ENCODE measurements at regions not wholly inside any gene's neighbourhood (a gene's known extent, or its start where the extent isn't known, plus 50 kb on each side); places are given as distances from the start of the nearest gene placed in this dataset.
"Not testable (repeated sequence)": the region's sequence is repeated elsewhere in the genome, so short reads cannot be mapped to it uniquely, and the experiment has no call there.

DNA sequence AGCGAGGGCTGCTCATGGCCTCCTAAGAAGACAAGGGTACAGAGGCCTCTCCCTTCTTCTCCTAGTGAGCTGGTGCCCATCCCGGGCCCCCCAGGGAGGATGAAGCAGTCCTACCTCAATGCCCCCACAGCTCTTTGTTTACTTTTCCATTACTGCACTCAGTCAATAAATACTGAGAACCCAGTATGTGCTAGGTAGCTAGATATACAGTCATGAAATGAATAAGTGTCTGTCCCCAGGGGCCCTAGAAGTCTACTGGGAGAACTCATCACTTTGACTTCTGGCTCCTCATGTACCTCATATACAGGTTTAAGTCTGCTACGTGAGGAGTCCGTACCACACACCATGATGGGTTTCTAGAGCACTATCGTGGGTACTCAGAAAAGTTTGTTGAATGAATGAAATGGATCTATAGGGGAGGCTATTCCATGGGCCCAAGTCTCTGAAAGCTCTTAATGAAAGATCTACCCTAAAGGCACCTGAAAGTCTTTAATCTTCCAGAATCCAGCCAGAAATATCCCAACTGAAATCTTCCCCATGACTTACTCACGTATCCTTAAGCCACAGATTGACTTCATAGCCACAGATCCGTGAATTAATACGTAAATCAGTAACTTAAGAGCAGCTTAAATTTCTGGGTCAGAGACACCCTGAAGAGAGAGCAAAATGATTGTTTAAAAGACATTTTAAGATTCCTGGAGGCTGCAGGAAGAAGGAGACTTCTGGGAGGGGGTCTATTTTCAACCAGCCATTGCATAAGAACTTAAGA lies 51.6 kb upstream of the POMP start:
- no peak for DNase-seq

DNA sequence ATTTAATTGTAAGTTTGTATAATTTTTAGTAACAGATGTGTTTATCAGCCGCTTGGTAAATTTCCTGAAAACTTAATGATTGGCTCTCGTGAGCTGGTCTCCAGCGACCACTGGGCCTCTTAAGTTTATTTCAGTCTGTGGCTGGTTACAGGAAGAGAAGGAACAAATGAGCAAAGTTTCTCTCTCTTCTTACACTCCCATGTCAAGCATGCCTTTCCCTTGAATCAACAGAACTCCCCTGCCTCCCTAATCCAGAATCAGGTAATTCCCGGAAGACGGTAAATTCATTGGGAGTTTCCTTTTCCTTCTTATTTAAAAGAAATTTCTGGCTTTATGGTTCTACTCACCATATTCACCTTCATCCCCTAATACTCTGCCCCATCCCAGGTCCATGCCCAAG lies 52.5 kb upstream of the POMP start:
- DNase-seq: no peak

DNA sequence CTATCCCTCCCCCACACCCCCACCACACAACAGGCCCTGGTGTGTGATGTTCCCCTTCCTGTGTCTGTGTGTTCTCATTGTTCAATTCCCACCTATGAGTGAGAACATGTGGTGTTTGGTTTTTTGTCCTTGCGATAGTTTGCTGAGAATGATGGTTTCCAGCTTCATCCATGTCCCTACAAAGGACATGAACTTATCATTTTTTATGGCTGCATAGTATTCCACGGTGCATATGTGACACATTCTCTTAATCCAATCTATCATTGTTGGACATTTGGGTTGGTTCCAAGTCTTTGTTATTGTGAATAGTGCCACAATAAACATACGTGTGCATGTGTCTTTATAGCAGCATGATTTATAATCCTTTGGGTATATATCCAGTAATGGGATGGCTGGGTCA lies 53.8 kb upstream of the POMP start:
- not testable (repeated sequence) for DNase-seq

DNA sequence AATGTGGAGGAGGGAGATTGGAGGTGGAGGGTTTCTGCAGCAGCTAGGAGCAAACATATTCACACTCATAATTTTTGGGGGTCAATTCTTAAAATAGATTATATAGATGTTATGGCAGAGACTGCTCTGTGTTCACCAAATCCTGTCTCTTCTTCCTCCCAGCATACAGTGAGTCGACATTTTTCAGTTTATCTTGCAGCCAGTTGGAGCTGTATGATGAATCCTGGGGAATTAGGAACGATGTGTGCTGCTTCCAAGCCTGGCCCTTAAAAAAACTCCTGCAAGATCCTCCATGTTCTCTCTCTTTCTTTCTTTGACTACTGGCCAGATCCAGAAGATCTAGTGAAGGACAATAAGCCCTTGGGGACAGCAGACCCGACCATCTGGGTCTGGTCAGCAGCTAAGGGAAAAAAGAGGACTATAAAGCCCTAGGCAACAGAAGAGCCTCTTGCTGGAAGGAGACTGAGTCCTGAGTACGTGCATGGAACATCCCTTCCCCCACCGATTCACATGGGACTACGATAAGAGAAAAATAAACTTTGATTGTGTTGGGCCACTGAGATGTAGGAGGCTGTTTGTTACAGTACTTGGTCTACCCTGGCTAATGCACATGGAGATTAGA lies 55.8 kb upstream of the POMP start:
- DNase-seq: no peak

DNA sequence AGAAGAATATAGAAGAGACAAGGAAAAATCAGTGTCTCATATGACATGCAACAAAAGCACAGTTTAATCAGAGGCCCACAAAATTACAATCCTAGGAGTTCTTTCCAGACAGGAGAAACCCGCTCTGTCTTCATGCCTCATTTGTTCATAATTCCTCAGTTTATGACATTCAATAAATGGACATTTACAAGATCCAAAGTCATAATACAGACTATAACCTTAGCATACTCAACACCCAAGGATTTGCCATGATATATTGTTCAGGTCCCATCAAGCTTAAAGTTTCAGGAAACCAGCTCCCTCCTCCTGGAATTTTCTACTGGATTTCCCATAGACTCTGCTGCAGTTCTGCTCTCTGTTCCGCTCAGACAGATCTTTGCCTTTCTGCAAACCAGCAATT lies 56.4 kb upstream of the POMP start:
- no peak for DNase-seq

DNA sequence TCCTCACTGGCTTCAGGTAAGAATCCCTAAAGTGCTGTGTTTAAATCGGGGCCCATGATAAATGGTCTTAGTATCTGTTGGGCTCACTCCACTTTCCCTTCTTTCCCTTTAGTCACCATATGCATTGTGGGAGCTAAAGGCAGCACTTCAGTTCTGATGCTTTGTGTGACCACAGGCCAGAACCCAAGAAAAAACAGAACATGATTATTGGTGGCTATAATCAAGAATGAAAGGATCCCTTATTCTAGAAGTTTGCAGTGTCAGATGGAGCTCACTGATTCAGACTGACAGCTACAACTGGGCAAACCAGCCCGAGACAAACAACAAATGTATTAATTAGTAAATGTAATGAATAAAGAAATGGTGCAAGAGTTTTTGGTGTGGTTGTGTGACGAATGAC lies 57.3 kb upstream of the POMP start:
- no peak for DNase-seq

DNA sequence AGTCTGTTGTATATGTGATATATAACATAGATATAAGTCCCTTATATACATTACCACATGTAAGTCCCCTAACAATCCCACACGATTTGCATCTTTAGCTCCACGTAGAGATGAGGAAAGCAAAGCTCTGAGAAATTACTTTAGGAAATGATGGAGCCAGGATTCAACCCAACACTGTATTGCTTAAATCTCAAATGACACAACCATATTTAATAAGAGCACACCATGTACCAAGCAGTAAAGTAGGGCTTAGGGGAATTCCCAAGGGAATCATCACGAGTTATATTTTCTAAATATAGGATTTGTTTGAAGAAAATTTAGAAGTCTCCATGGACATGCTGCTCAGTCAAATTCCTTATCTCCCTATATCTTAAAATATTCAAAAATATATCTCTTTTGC lies 61.3 kb upstream of the POMP start:
- no peak for DNase-seq

DNA sequence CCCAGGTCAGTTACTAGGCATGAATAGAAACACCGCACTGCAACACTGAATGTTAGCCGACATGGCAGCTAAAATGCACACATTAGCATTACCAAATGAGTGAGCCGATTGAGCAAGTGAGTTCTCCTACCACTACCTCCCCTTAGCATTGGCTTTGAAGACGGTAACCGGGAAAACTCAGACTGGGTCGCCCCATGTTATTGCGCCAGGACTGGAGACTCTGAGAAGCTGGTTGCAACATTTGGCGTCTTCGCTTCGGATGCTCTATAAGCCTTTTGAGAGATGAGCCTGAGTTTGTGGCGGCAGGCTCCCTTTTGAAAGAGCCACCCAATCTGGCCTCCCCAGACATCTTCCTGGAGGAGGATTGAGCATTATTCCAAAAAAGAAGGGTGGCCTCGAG lies 68.5 kb upstream of the POMP start:
- DNase-seq: no peak

DNA sequence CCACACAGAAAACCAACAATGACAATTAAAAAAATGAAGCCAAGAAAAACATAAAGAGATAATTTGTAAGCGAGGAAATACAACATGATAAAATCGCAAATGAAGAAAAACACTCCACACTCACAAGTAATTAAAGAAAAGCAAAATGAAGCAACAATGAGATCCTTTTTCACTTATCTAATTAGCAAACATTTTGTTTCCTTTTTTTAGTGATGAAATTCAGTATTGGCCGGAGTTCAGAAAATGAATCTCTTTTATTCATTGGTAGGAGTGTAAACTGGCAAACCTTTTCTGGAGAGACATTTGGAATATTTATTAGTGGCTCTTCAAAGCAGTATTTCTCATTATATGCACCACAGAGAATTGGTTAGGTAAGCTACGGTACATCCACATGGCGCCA lies 70.6 kb upstream of the POMP start:
- DNase-seq: no peak

DNA sequence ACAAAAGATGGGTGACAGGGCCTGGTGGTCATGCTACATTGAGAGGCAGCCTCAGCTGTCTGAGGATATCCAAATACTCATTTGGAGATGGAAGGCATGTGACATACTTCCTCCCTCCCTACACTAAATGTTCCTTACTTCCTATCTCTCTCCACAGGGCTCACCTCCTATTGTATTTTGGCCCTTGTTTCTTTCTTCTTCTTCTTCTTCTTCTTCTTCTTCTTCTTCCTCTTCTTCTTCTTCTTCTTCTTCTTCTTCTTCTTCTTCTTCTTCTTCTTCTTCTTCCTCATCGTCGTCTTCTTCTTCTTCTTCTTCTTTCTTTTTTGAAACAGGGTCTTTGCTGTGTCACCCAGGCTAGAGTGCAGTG lies 71.8 kb upstream of the POMP start:
- no peak for DNase-seq

DNA sequence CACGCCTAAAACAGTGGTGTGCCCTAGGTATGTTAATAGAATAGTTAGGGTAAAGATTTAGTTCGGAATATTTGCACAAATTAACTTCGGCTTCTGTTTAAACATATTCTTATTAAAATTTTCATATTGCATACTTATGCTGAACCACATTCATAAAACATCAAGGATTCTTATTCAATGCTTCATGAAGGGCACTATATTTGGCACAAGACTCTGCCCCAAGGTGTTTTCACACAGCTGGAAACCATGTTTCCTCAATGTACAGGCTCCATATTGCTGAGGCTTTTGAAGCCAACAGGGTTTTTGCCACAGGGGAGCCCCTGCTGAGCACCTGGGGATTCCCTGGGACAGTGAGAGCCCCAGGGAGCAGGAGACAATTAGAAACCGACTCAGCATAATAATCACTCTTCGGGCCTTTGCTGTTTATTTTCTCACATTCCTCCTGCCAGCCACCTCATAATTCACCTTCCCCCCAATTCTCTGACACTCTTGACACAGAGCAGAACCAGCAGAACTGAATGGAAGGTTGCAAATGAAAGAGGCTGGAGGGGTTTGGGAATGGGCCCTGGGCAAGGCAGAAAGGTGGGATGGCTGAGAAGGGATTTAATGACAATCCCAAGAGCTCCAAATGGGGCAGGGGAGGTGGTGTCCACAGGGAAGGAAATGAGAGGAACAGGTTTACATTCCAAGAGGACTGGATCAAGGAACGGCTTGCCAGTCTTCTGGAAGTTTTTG lies 72.3 kb upstream of the POMP start:
- DNase-seq: no peak

DNA sequence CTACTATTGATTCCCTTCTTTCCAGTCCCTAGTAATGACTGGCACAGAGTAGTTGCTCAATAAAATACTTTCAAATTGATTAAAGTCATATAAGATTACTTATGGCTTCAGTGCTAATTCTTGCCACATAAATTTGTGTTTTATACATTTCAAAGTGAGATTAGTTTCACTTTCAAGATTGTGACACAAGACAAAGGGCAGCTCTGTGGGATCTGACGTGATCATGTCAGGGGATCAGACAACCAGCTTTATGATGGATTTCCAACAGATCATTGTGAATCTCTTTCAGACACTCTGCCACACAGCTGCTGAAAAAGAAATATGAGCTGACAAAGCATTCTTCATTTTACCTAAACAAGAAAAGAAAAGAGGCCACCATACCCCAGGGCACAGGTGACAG lies 73.4 kb upstream of the POMP start:
- no peak for DNase-seq

DNA sequence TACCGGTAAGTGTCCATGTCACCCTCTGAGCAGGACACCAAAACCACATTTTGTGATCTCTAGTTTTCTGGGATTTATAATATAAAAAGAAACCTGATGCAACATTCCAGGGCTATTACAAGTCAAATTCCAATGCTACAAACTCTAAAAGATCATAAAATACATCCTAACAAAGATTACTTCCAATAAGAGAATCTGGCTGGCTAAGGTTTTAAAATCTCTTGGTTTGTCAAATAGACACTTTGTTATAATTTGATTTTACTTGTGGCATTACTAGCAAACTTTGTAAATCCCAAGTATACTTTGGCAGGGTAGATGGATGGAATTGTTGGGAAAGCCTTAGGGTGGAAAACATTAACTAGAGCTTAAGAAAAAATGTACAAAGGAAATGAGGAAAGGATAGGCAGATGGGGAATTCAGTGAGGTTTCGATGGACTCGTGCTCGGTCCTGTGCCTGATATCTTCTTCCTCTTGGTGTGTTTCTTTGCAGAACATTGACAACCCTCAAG lies 74.0 kb upstream of the POMP start:
- DNase-seq: no peak

DNA sequence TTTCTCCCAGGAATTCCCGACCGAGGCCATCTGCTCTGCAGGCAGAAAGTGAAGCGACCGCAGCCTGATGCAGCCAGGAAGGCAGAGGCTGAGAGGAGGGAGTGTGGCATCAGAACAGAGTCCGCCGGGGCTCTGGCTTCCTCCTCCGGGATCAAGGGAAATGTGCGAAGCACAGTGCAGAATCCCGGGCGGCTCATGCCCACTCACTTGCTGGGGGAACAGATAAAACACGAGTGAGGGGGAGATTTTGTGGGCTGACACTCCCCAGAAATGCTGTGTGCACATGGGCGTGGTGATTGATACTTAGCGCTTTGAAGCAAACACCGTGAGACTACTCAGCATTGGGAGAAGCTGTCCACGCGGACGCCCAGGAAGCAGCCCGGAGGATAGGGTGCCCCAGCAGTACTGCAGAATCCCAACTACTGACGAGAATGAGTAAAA lies 75.3 kb upstream of the POMP start:
- DNase-seq: no peak

DNA sequence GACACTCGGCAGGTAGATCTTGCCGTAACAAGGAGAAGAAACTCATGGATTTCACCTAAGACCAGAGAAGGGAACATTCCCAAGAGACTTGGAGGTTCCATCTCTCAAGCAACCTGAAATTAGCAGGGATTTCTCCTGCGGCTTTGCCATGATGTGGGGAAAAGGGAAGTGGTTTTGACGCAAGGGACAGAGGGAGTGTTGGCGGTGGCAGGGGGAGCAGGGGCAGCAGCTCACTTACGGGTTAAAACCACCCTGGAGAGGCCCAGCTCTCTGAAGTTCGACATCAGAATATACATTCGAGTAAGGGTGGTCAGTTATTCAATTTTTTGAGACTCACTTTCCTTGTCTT lies 76.1 kb upstream of the POMP start:
- no peak for DNase-seq

DNA sequence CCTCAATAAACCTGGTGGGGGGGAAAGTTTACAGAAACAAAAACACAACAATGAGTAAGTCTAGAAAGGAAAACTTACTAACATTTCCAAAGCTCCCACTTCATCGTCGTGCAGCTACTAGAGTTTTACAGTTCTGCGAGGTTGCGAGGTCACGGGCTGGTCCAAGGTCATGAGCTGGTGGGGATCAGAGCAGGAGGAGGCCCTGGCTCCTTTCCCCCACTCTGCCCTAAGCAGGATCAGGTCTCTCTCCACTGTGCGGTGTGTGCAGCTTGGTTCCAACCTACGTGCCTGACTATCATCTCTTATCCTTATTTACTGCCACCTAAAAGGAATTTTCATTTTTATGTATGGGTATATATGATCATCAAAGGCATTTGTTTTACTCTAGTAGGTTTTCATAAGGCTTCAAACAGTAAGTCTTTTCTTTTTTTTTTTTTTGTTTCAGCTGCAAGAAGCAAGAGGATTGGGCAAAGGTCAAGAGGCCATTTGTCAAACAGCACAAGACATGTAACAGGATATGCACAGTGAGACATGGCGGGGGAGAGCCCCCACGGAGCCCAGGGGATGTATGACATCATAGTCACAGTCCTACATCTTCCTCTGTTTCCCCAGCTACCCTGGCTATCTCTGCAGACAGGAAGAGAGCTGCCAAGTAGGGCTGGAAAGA lies 76.6 kb upstream of the POMP start:
- peak in 1 of 2 donors; percentile 15 for DNase-seq

DNA sequence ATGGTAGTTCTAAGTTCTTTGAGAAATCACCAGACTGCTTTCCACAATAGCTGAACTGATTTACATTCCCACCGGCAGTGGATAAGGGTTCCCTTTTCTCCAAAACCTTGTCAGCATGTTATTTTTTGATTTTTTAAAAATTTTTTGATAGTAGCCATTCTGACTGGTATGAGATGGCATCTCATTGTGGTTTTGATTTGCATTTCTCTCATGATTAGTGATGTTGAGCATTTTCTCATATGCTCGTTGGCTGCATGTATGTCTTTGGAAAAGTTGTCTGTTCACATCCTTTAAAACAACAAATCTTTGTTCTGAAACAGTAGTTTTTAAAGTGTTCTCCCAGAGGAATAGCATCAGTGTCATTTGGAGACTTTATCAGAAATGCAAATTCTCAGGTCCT lies 77.5 kb upstream of the POMP start:
- DNase-seq: no peak

DNA sequence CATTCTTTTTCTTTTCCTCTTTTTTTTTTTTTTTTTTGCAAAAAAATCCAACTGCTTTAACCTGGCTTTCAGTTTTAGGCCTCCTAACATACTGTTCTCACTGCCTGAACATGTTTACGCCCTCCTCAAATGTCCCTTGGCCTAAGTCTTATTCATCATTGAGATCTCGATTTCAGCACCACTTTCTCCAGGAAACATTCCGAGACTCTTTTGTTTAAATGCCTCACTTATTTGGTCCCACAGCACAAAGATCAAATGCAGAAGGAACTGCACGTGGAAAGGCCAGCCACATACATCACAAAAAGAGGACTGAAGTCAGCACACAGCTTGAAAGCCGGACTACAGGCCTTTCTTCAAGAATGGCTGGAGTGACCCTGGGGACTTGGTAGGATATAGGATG lies 79.2 kb upstream of the POMP start:
- no peak for DNase-seq

DNA sequence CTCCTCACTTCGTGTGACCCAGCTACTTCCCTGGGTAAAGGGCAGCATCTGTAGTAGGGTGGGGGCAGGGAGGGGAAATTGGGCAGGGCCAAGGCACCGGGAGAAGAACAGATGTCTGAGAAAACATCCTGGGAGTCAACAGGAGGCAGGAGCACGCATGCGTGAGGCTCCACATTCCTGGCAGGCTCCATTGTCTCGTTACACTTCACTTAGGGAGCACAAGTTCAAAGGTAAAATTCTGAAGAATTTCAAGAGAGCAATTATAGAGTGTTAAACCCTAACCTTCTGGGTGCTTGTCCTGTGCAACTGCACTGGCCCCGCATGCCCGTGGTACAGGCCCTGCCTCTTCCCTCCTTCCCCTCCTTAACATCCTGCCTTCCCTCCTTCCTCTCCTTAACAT lies 79.6 kb upstream of the POMP start:
- DNase-seq: no peak

DNA sequence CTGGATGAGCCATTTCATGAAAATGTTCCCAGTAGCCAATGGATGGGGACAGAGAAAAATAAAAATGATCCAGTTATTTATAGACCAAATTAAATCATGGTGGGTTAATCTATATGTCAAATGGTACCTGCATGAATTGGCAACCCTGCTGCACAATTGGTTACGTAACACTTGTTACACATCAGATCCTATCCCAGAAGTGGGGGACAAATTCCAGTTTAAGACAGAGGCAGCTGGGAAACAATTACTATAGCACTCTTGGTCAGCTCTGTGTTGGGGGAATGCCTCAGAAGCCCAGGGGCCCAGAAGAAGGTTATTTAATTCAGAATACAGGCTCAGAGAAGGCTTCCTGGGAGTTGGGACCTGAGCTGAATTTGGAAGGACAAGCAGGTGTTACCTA lies 81.1 kb upstream of the FLT1 start:
- DNase-seq: no peak

DNA sequence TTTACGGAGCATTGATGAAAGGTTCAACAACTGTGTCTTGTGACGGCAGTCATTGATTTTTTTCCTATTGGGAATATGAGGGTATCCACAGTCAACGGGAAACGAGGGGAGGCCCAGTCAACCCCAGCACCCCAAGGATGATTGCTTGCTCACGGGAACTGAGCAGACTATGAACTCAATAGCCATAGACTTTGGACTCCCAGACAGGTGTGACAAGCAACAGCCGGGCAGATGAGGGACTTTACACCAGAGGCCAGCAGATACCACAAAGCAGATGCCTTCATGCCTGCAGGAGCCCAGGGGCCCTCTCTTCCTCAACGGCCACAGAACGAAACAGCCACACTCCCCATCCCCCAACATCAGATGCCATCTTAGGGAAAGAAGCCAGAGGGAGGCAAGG lies 80.3 kb upstream of the FLT1 start:
- no peak for DNase-seq

DNA sequence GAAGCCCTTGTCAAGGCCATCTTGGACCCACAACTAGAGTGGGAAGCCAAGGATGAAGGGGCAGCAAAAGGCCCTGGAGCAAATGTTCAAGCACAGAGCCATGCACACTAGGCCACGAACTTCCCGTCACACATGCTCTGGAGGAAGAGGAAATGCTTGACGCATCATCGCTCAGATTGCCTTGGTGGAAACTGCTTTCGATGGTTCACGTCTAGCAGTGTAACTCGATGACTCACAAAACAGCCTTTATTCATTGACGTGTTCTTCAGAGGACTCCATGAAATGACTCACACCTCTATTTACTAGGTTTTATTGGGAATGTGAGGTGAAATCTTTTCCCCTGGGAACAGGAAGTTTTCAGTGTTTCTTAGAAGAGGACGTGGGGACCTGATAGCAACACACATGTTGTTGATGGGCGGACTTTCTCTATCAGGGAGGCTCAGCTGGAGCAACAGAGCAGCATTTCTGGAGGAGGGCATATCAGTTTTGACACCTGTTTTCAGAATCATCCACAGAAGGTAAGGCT lies 79.8 kb upstream of the FLT1 start:
- DNase-seq: peak; percentile 26 to 76

DNA sequence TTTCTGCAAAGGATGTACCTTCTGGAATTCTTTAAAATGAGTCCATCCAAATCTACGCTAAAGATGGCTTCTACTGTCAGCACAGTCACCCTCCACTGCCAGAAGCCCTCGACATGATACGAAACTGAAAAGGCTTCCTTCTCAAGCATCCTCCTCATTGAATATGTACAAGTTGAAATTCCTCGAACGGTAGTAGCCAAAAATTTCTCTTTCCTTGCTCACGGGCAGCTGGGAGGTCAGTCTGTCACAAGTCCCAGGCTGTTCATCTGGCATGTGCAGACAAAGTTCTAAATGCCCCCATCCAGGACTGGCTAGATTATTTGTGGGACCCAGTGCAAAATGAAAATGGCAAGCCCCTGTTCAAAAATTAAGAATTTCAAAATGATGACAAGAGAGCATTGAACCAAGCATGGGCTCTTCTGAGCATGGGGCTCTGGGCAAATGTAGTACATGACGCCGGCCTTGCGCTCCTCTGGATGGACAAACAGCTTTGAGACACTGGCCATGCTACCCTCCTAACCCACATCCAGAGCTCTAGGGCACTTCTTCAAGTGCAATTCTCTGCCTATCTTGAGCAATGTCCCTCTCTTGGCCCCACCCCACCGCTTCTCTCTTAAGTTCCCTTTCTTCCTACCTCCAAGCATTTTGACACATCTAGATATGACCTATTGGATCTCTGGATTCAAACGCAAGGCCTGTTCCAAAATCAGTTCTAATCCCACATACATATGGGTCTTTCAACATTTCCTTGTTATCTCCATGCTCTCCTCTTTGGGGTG lies 78.9 kb upstream of the FLT1 start:
- DNase-seq: peak in 1 of 2 donors; percentile 52
